Immature natural killer cell (primary cell): ENCODE measurements at regions not wholly inside any gene's neighbourhood (a gene's known extent, or its start where the extent isn't known, plus 50 kb on each side); places are given as distances from the start of the nearest gene placed in this dataset.

Experiments
- DNase-seq, 3 donors: peaks; one replicate each; pipeline ENCODE4 v3.0.0; 2022; ENCODE audit warnings: mixed read lengths in 1 of 3
- H3K27ac Mint-ChIP-seq, 6 donors: one replicate each; pipeline ENCODE4 v1.8.0; 2020; ENCODE audit warnings: mixed read lengths in 6 of 6, mild to moderate bottlenecking in 5 of 6, inconsistent platforms in 4 of 6, moderate library complexity in 3 of 6
- H3K27me3 Mint-ChIP-seq, 3 donors: one replicate each; pipeline ENCODE4 v1.8.0; 2020 to 2021; ENCODE audit warnings: low read depth in 3 of 3, mild to moderate bottlenecking in 3 of 3, mixed read lengths in 3 of 3, moderate library complexity in 3 of 3, inconsistent platforms in 1 of 3
- H3K36me3 Mint-ChIP-seq, 3 donors: one replicate each; pipeline ENCODE4 v1.8.0; 2020; ENCODE audit warnings: mixed read lengths in 3 of 3, inconsistent platforms in 2 of 3, mild to moderate bottlenecking in 2 of 3
- H3K4me1 Mint-ChIP-seq, 2 donors: one replicate each; pipeline ENCODE4 v1.8.0; 2020; ENCODE audit warnings: inconsistent platforms in 2 of 2, mild to moderate bottlenecking in 2 of 2, mixed read lengths in 2 of 2, moderate library complexity in 1 of 2
- H3K4me3 Mint-ChIP-seq, 5 donors: one replicate each; pipeline ENCODE4 v1.8.0; 2020; ENCODE audit warnings: mild to moderate bottlenecking in 5 of 5, mixed read lengths in 5 of 5, inconsistent platforms in 3 of 5, moderate library complexity in 3 of 5
- H3K9me3 Mint-ChIP-seq, 6 donors: one replicate each; pipeline ENCODE4 v1.8.0; 2020; ENCODE audit warnings: mild to moderate bottlenecking in 6 of 6, mixed read lengths in 6 of 6, inconsistent platforms in 4 of 6, moderate library complexity in 3 of 6

- Mint-ChIP-seq H3K9me3 (peaks cover 0 to 3% (median 0%) of the 10 kb centered on the region in 6 donors), H3K4me3 (no peak overlapping the region), H3K36me3 (no peaks in the 10 kb centered on the region), H3K4me1 (no peaks in the 10 kb centered on the region), H3K27me3 (peaks cover 0 to 8% (median 3%) of the 10 kb centered on the region in 3 donors), H3K27ac (no peak overlapping the region)
- DNase-seq, result no peak
Observed at GRCh38 chr9:14441976-14442651, 128.2 kb upstream of the NFIB start.

DNA sequence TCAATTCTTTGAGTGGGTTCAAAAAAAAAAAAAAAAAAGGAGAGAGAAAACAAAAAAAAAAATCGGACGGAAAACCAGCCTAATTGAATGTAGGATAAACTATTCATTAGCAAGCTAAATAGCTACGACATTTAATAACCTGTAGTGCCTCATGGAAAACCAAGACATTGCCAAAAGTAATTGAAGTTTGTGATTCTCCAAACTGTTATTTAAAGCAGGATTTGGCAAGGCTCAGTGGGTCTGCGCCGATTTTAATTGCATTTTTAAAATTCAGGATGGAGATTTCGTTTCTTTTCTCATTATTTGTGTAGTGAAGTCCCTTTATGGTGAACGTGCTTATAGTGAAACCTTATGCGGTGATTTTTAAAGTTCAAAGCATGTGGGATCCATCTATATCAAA is 127.2 kb upstream of the NFIB start:
- Mint-ChIP-seq H3K4me1 (no peaks in the 10 kb centered on the region), H3K27ac (no peak overlapping the region), H3K36me3 (no peaks in the 10 kb centered on the region), H3K9me3 (peaks cover 0 to 6% (median under 1%) of the 10 kb centered on the region in 6 donors), H3K4me3 (no peak overlapping the region), H3K27me3 (peaks cover 0 to 8% (median 1%) of the 10 kb centered on the region in 3 donors)
- DNase-seq, result no peak

GRCh38 chr9:14440062-14440461 is 126.1 kb upstream of the NFIB start:
- Mint-ChIP-seq H3K4me3 (no peak overlapping the region), H3K27ac (no peak overlapping the region), H3K9me3 (peaks cover 0 to 6% (median 2%) of the 10 kb centered on the region in 6 donors), H3K4me1 (no peaks in the 10 kb centered on the region), H3K27me3 (peaks cover 0 to 7% (median under 1%) of the 10 kb centered on the region in 3 donors), H3K36me3 (no peaks in the 10 kb centered on the region)
- no peak for DNase-seq

DNA sequence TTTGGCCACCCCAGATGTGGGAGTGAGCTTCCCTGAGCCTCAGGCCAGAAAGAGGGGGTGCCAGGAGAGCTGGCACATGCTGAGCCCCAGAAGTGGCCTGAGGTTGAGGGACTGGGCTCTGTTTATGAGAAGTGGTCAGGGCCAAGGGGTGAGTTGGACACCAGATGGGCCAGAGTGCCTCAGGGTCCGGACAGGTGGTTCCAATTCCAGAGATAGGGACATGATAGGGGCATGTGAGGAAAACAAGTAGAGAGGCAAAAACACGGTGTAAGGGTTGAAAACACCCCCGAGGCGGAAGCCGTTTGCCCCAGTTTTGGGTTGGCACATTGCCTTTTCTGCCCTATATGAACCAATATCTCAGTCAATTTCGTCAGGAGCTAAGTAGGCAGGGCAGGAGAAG is 125.6 kb upstream of the NFIB start:
- H3K9me3 Mint-ChIP-seq, result peaks cover 0 to 6% (median 2%) of the 10 kb centered on the region in 6 donors
- H3K27ac Mint-ChIP-seq, result no peak overlapping the region
- H3K4me1 Mint-ChIP-seq, result no peaks in the 10 kb centered on the region
- H3K4me3 Mint-ChIP-seq, result no peak overlapping the region
- DNase-seq, result no peak
- no peaks in the 10 kb centered on the region for H3K36me3 Mint-ChIP-seq
- peaks cover 0 to 7% (median 2%) of the 10 kb centered on the region in 3 donors for H3K27me3 Mint-ChIP-seq

- Mint-ChIP-seq H3K27me3 (peaks cover 0 to 7% (median 2%) of the 10 kb centered on the region in 3 donors), H3K4me3 (no peak overlapping the region), H3K27ac (no peak overlapping the region), H3K36me3 (no peaks in the 10 kb centered on the region), H3K9me3 (peaks cover 0 to 6% (median 2%) of the 10 kb centered on the region in 6 donors), H3K4me1 (no peaks in the 10 kb centered on the region)
- no peak for DNase-seq
Observed at GRCh38 chr9:14438232-14439021, 124.5 kb upstream of the NFIB start.

GRCh38 chr9:14437354-14438231 is 123.7 kb upstream of the NFIB start:
- Mint-ChIP-seq H3K9me3 (peaks cover 0 to 6% (median 2%) of the 10 kb centered on the region in 6 donors), H3K27ac (no peak overlapping the region), H3K4me3 (no peak overlapping the region), H3K27me3 (peaks cover 0 to 7% (median 2%) of the 10 kb centered on the region in 3 donors), H3K4me1 (no peaks in the 10 kb centered on the region), H3K36me3 (no peaks in the 10 kb centered on the region)
- DNase-seq, result no peak

GRCh38 chr9:14435871-14436270 is 121.9 kb upstream of the NFIB start:
- H3K4me3 Mint-ChIP-seq, result no peak overlapping the region
- no peak for DNase-seq
- no peak overlapping the region for H3K27ac Mint-ChIP-seq
- H3K9me3 Mint-ChIP-seq, result peaks cover 0 to 10% (median 2%) of the 10 kb centered on the region in 6 donors
- peaks cover 0 to 7% (median 2%) of the 10 kb centered on the region in 3 donors for H3K27me3 Mint-ChIP-seq
- H3K4me1 Mint-ChIP-seq, result no peaks in the 10 kb centered on the region
- H3K36me3 Mint-ChIP-seq, result no peaks in the 10 kb centered on the region

DNA sequence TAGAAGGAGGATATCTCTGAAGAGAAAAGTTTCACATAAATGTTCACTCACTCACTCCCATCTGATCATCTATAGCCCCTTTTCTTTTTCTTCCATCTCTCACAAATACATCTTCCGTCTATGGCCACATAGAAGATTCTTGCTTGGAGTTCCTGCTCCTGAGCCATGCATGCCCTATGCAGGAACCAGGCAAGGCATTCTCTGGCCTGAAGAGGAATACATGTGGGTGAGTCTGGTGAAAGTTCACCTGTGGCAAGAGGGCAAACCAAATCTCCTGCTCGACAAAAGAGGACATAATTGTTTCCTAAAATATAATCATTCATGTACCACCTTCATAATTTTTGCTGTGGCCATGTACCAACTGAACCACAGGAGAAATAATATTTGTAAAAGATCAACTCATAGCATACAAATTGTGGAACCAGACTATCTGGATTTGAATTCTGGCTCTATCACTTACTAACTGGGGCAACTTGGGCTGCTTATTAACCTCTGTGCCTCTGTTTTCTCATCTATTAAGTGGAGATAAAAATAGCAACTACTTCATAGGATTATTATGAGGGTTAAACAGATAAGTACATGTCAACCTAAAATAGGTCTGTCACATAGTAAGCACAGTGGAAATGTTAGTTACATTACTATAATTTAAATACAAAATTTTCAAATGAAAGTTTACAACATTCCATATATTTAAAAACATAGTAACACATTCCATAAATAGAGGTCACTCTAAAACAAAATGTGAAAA is 121.2 kb upstream of the NFIB start:
- Mint-ChIP-seq H3K9me3 (peaks cover 0 to 10% (median 2%) of the 10 kb centered on the region in 6 donors), H3K27me3 (peaks cover 0 to 7% (median 2%) of the 10 kb centered on the region in 3 donors), H3K27ac (no peak overlapping the region), H3K36me3 (no peaks in the 10 kb centered on the region), H3K4me1 (no peaks in the 10 kb centered on the region), H3K4me3 (no peak overlapping the region)
- no peak for DNase-seq

GRCh38 chr9:14434158-14434504 is 120.2 kb upstream of the NFIB start:
- Mint-ChIP-seq H3K36me3 (no peaks in the 10 kb centered on the region), H3K4me1 (no peaks in the 10 kb centered on the region), H3K27ac (no peak overlapping the region), H3K9me3 (peaks cover 0 to 8% (median 2%) of the 10 kb centered on the region in 6 donors), H3K27me3 (peaks cover 0 to 4% (median 2%) of the 10 kb centered on the region in 3 donors), H3K4me3 (no peak overlapping the region)
- no peak for DNase-seq

- Mint-ChIP-seq H3K4me1 (no peaks in the 10 kb centered on the region), H3K27ac (no peak overlapping the region), H3K36me3 (no peaks in the 10 kb centered on the region), H3K4me3 (no peak overlapping the region), H3K9me3 (peaks cover 0 to 8% (median 2%) of the 10 kb centered on the region in 6 donors), H3K27me3 (peaks cover 0 to 3% (median 2%) of the 10 kb centered on the region in 3 donors)
- DNase-seq, result no peak
Observed at GRCh38 chr9:14433351-14434157, 119.6 kb upstream of the NFIB start.

GRCh38 chr9:14432666-14433350 is 118.9 kb upstream of the NFIB start:
- Mint-ChIP-seq H3K27ac (no peak overlapping the region), H3K4me1 (no peaks in the 10 kb centered on the region), H3K36me3 (no peaks in the 10 kb centered on the region), H3K27me3 (peaks cover 0 to 3% (median 2%) of the 10 kb centered on the region in 3 donors), H3K9me3 (peaks cover 0 to 8% (median 2%) of the 10 kb centered on the region in 6 donors), H3K4me3 (no peak overlapping the region)
- no peak for DNase-seq

- Mint-ChIP-seq H3K27ac (no peak overlapping the region), H3K4me3 (no peak overlapping the region)
- DNase-seq, result peak in 1 of 3 donors; percentile 1
Observed at GRCh38 chr9:14428781-14429230, 114.9 kb upstream of the NFIB start.

More at GRCh38 chr9:14428781-14429230, 114.9 kb upstream of the NFIB start:
- H3K27me3 Mint-ChIP-seq, result peaks cover 0 to 2% (median 0%) of the 10 kb centered on the region in 3 donors
- H3K36me3 Mint-ChIP-seq, result no peaks in the 10 kb centered on the region
- H3K9me3 Mint-ChIP-seq, result peaks cover 0 to 4% (median 0%) of the 10 kb centered on the region in 6 donors
- H3K4me1 Mint-ChIP-seq, result no peaks in the 10 kb centered on the region
